GM08714 (cell line): ENCODE measurements at regions not wholly inside any gene's neighbourhood (a gene's known extent, or its start where the extent isn't known, plus 50 kb on each side); places are given as distances from the start of the nearest gene placed in this dataset.
"Not testable (repeated sequence)": the region's sequence is repeated elsewhere in the genome, so short reads cannot be mapped to it uniquely, and the experiment has no call there.

Experiments
- H3K4me3 ChIP-seq: fragments of 200-500 bp; sonication (Bioruptor generic); 2 replicates; pipeline ENCODE4 v1.5.1; 2014; ENCODE audit warnings: mild to moderate bottlenecking, low read length, inconsistent platforms
- ZNF274 ChIP-seq: IDR thresholded peaks from 2 replicates; pipeline ENCODE4 v1.6.1; 2012; ENCODE audit warnings: mild to moderate bottlenecking, low read depth, low read length

GRCh38 chr22:25404556-25404927 lies 159.9 kb upstream of the GRK3 start:
- H3K4me3 ChIP-seq: peak overlapping the region; percentile 62
- TF ChIP-seq ZNF274: no peak

DNA sequence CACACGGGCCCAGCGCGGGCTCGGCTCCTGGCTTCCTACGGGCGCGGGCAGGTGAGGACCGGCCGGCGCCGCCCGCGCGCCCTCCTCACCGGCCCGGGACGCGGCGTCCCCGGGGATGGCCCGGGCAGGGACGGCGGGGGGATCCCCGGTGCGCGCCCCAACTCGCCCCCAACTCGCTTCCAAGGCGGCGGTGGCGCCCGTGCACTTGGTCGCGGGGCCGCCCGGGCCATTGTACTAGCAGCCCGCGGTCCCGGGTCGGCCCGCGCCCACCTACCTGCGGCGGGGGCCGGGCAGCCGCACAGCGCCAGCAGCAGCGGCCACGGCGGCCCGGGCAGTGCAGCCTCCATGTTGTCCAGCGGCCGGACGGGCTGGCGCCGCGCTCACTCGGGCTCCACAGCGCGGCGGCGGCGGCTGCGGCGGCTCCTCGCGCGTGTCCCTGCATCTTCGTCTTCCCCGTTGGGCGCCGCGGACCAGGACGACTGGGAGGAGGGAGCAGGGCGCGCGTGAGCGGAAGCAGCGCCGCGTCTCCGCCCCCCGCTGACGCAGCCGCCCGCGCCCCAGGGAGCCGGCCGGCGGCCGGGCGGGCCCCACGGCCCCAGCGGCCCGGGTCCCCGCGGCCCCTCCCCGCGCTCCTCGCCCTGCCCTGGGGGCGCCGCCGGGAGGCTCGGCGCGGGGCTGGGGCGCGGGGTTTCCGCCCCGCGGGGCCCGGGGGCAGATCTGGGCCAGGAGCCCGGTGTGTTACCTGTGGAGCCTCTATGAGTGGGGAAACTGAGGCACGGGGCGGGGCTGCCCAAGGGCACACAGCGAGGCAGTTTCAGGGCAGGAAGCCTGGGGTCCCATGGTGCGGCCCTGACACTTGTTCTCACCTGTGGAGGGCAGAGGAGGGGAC lies 159.3 kb upstream of the GRK3 start:
- no peak for TF ChIP-seq ZNF274

GRCh38 chr22:25405841-25406509 lies 158.5 kb upstream of the GRK3 start:
- no peak for TF ChIP-seq ZNF274
- H3K4me3 ChIP-seq: peak overlapping the region; percentile 74

More for the DNA sequence above, 159.3 kb upstream of the GRK3 start:
- H3K4me3 ChIP-seq: peak overlapping the region; percentile 74

DNA sequence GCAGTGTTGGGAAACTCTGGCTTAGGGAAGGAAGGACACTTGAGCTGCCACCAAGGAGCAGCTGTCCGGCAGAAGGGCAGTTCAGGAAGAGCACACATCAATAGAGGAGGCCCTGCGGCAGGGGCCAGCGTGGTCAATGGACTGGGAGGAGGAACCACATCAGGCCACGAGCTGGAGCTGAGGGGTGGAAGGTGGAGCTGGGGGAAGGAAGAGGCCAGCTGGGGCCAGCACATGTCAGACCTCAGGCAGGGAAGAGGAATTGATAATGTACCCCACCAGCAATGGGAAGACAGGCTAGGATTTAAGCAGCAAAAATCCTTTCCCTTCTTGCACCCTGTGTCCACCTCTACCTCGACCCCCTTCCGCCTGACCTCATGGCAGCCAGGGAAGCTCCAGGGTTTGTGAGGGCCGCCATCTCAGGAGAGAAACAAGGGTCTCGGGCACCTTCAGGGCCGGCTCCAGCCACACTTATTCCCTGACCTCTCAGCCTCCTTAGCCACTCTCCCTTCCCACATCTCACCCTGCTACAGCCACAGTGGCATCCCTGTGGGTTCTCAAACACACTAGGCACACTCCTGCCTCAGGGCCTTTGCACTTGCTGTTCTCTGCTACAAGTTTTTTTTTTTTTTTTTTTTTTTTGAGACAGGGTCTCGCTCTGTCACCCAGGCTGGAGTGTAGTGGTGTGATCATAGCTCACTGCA lies 157.8 kb upstream of the GRK3 start:
- H3K4me3 ChIP-seq: no peak overlapping the region
- no peak for TF ChIP-seq ZNF274

DNA sequence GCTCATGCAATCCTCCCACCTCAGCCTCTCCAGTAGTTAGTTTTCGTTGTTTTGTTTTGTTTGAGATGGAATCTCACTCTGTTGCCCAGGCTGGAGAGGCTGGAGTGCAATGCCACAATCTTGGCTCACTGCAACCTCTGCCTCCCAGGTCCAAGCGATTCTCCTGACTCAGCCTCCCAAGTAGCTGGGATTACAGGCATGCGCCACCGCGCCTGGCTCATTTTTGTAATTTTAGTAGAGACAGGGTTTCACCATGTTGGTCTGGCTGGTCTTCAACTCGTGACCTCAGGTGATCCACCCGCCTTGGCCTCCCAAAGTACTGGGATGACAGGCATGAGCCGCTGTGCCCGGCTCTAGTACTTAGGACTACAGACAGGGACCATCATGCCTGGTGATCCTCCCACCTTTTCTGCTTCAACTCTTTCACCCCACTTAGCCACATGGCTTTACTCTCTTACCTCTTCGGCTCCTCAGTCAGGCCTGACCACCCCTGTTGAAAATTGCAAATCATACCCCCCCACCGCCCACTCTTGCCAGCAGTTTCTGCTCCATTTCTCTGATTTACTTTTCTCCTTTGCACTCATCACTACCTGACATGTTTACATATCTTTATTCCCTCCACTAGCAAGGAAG lies 157.1 kb upstream of the GRK3 start:
- TF ChIP-seq ZNF274: no peak
- no peak overlapping the region for H3K4me3 ChIP-seq

- no peak for TF ChIP-seq ZNF274
Measured at GRCh38 chr22:25407859-25408229, 156.6 kb upstream of the GRK3 start.

GRCh38 chr22:25409240-25409639 lies 155.2 kb upstream of the GRK3 start:
- no peak for TF ChIP-seq ZNF274
- H3K4me3 ChIP-seq: no peak overlapping the region

More at GRCh38 chr22:25407859-25408229, 156.6 kb upstream of the GRK3 start:
- H3K4me3 ChIP-seq: no peak overlapping the region

DNA sequence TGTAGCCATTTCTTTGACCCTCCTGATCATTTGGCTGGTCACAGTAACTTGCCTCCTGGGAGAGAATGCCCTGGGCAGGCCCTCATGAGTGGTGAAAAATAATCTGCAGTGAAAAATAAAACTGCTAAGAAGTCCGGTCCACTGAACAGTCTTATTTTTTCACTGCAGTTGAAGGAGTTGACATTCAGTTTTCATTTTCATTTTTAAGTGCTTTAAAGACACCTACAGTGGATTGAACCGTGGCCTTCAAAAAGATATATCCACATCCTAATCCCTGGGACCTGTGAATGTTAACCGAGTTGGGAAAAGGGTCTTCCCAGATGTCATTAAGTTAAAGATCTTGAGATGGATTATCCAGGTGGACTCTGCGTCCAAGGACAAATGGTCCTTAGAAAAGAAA lies 153.6 kb upstream of the GRK3 start:
- no peak for TF ChIP-seq ZNF274

DNA sequence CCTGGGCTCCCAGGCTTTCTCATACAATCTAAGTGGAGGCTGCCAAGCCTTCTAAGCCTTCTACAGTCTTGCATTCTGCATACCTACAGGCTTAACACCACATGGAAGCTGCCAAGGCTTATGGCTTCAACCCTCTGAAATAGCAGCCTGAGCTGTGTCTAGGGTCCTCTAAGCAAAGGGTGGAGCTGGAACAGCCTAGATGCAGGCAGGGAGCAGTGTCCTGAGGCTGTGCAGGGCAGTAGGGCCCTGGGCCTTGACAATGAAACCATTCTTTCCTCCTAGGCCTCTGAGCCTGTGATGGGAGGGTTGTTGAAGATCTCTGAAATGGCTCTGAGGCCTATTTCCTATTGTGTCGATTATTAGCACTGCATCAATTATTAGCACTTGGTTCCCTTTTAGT lies 150.9 kb upstream of the GRK3 start:
- TF ChIP-seq ZNF274: no peak
- H3K4me3 ChIP-seq: no peak overlapping the region

More for the DNA sequence above, 153.6 kb upstream of the GRK3 start:
- no peak overlapping the region; the same call in 1 of the 2 replicates for H3K4me3 ChIP-seq

- H3K4me3 ChIP-seq: not testable (repeated sequence)
Measured at GRCh38 chr22:25415731-25416130, 148.7 kb upstream of the GRK3 start.

- not testable (repeated sequence) for H3K4me3 ChIP-seq
Measured at GRCh38 chr22:25417826-25418225, 146.6 kb upstream of the GRK3 start.

DNA sequence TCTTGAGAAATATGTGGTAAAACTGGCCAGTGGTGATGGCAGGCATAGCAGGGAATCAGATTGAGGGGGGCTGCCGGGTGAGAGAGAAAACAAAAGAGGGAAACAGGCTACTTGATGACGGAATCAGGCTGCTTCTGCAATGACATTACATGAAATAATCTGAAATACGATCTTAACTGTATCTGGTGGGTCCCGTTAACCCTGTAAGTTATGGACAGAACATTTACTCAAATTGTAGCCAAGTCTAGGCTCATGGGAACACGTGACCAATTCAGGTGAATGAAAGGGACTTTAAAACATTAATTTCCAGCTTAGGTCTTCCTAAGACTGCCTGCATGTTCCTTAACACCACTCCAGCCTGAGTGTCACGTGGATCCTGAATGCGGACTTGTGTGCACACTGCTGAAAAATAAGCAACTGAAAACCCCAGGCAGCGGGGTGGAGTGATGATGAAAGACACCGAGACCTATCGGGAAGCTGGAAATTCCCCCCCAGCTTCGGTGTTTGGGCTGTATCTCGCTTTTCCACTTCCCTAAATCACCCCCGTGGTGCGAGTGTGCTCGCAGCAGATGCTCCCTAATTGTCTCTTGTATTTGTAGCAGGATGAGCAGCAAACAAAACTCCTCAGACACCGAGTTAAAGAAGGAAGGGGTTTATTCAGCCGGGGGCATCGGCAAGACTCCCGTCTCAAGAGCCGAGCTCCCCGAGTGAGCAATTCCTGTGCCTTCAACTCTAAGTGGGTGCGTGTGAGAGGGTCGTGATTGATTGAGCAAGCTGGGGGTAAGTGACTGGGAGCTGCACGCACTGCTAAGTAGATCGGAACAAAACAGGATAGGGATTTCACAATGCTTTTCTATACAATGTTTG lies 145.0 kb upstream of the GRK3 start:
- TF ChIP-seq ZNF274: no peak
- peak overlapping the region; percentile 29; the same call in 1 of the 2 replicates for H3K4me3 ChIP-seq

- H3K4me3 ChIP-seq: not testable (repeated sequence)
Measured at GRCh38 chr22:25420114-25420441, 144.4 kb upstream of the GRK3 start.
